MG63 (cell line): ENCODE measurements at regions not wholly inside any gene's neighbourhood (a gene's known extent, or its start where the extent isn't known, plus 50 kb on each side); places are given as distances from the start of the nearest gene placed in this dataset.

Experiments
- DNase-seq: peaks from one replicate; pipeline ENCODE4 v3.0.0-alpha.2; 2020
- H3K27me3 ChIP-seq: fragments of 250-450 bp; sonication (Bioruptor Pico); 2 replicates; pipeline ENCODE4 v1.5.1; 2020; ENCODE audit warnings: mild to moderate bottlenecking, moderate library complexity
- H3K36me3 ChIP-seq: fragments of 250-450 bp; sonication (Bioruptor Pico); 2 replicates; pipeline ENCODE4 v1.5.1; 2020; ENCODE audit warnings: mild to moderate bottlenecking, moderate library complexity
- H3K4me3 ChIP-seq: fragments of 250-450 bp; sonication (Bioruptor Pico); 2 replicates; pipeline ENCODE4 v1.5.1; 2020; ENCODE audit warnings: mild to moderate bottlenecking, moderate library complexity
- H3K9me3 ChIP-seq: fragments of 250-450 bp; sonication (Bioruptor Pico); 2 replicates; pipeline ENCODE4 v1.5.1; 2020; ENCODE audit warnings: mild to moderate bottlenecking, moderate library complexity

GRCh38 chr20:17023036-17023435 is 203.8 kb upstream of the PCSK2 start:
- H3K36me3 ChIP-seq, result no peaks in the 10 kb centered on the region
- H3K4me3 ChIP-seq, result no peak overlapping the region
- no peaks in the 10 kb centered on the region for H3K9me3 ChIP-seq
- H3K27me3 ChIP-seq, result no peaks in the 10 kb centered on the region
- DNase-seq, result no peak

GRCh38 chr20:17023806-17024205 is 203.0 kb upstream of the PCSK2 start:
- no peaks in the 10 kb centered on the region for H3K36me3 ChIP-seq
- no peak for DNase-seq
- H3K9me3 ChIP-seq, result no peaks in the 10 kb centered on the region
- H3K4me3 ChIP-seq, result no peak overlapping the region
- no peaks in the 10 kb centered on the region for H3K27me3 ChIP-seq

- no peaks in the 10 kb centered on the region for H3K27me3 ChIP-seq
- no peak for DNase-seq
- H3K9me3 ChIP-seq, result no peaks in the 10 kb centered on the region
- no peaks in the 10 kb centered on the region for H3K36me3 ChIP-seq
- no peak overlapping the region for H3K4me3 ChIP-seq
Measured at GRCh38 chr20:17024513-17025119, 202.2 kb upstream of the PCSK2 start.

- H3K4me3 ChIP-seq, result no peak overlapping the region
- no peak for DNase-seq
- H3K9me3 ChIP-seq, result no peaks in the 10 kb centered on the region
- no peaks in the 10 kb centered on the region for H3K36me3 ChIP-seq
- H3K27me3 ChIP-seq, result no peaks in the 10 kb centered on the region
Measured at GRCh38 chr20:17026346-17026745, 200.5 kb upstream of the PCSK2 start.

- no peak for DNase-seq
- Histone ChIP-seq H3K9me3 (no peaks in the 10 kb centered on the region), H3K4me3 (no peak overlapping the region), H3K27me3 (no peaks in the 10 kb centered on the region), H3K36me3 (no peaks in the 10 kb centered on the region)
Measured at GRCh38 chr20:17029698-17030097, 197.1 kb upstream of the PCSK2 start.

GRCh38 chr20:17036541-17036940 is 190.3 kb upstream of the PCSK2 start:
- Histone ChIP-seq H3K27me3 (no peaks in the 10 kb centered on the region), H3K9me3 (no peaks in the 10 kb centered on the region), H3K36me3 (no peaks in the 10 kb centered on the region), H3K4me3 (no peak overlapping the region)
- DNase-seq, result no peak

- Histone ChIP-seq H3K27me3 (no peaks in the 10 kb centered on the region), H3K4me3 (no peak overlapping the region)
- DNase-seq, result no peak
Measured at GRCh38 chr20:17042122-17042521, 184.7 kb upstream of the PCSK2 start.

GRCh38 chr20:17043323-17043722 is 183.5 kb upstream of the PCSK2 start:
- H3K36me3 ChIP-seq, result no peaks in the 10 kb centered on the region
- no peak for DNase-seq
- H3K27me3 ChIP-seq, result no peaks in the 10 kb centered on the region
- H3K4me3 ChIP-seq, result no peak overlapping the region
- H3K9me3 ChIP-seq, result no peaks in the 10 kb centered on the region

More at GRCh38 chr20:17042122-17042521, 184.7 kb upstream of the PCSK2 start:
- Histone ChIP-seq H3K36me3 (no peaks in the 10 kb centered on the region), H3K9me3 (no peaks in the 10 kb centered on the region)

GRCh38 chr20:17044891-17045290 is 181.9 kb upstream of the PCSK2 start:
- no peak for DNase-seq
- no peaks in the 10 kb centered on the region for H3K27me3 ChIP-seq
- H3K9me3 ChIP-seq, result no peaks in the 10 kb centered on the region
- H3K36me3 ChIP-seq, result no peaks in the 10 kb centered on the region
- no peak overlapping the region for H3K4me3 ChIP-seq

- peak; percentile 23 for DNase-seq
- no peaks in the 10 kb centered on the region for H3K27me3 ChIP-seq
- H3K9me3 ChIP-seq, result no peaks in the 10 kb centered on the region
- H3K36me3 ChIP-seq, result no peaks in the 10 kb centered on the region
- H3K4me3 ChIP-seq, result no peak overlapping the region
Measured at GRCh38 chr20:17059465-17059864, 167.4 kb upstream of the PCSK2 start.

- DNase-seq, result no peak
- no peak overlapping the region for H3K4me3 ChIP-seq
- no peaks in the 10 kb centered on the region for H3K36me3 ChIP-seq
- H3K27me3 ChIP-seq, result no peaks in the 10 kb centered on the region
- no peaks in the 10 kb centered on the region for H3K9me3 ChIP-seq
Measured at GRCh38 chr20:17061715-17062114, 165.1 kb upstream of the PCSK2 start.

GRCh38 chr20:17062712-17063111 is 164.1 kb upstream of the PCSK2 start:
- no peaks in the 10 kb centered on the region for H3K9me3 ChIP-seq
- no peak overlapping the region for H3K4me3 ChIP-seq
- no peak for DNase-seq
- H3K27me3 ChIP-seq, result no peaks in the 10 kb centered on the region
- H3K36me3 ChIP-seq, result no peaks in the 10 kb centered on the region

- no peak for DNase-seq
- Histone ChIP-seq H3K9me3 (no peaks in the 10 kb centered on the region), H3K36me3 (no peaks in the 10 kb centered on the region), H3K4me3 (no peak overlapping the region), H3K27me3 (no peaks in the 10 kb centered on the region)
Measured at GRCh38 chr20:17066902-17067301, 159.9 kb upstream of the PCSK2 start.

- DNase-seq, result no peak
- Histone ChIP-seq H3K36me3 (no peaks in the 10 kb centered on the region), H3K4me3 (no peak overlapping the region), H3K27me3 (no peaks in the 10 kb centered on the region), H3K9me3 (no peaks in the 10 kb centered on the region)
Measured at GRCh38 chr20:17068084-17068711, 158.6 kb upstream of the PCSK2 start.

- DNase-seq, result no peak
Measured at GRCh38 chr20:17077030-17077429, 149.8 kb upstream of the PCSK2 start.

GRCh38 chr20:17083738-17084137 is 143.1 kb upstream of the PCSK2 start:
- H3K9me3 ChIP-seq, result no peaks in the 10 kb centered on the region
- H3K4me3 ChIP-seq, result no peak overlapping the region
- no peaks in the 10 kb centered on the region for H3K36me3 ChIP-seq
- no peak for DNase-seq
- no peaks in the 10 kb centered on the region for H3K27me3 ChIP-seq

More at GRCh38 chr20:17077030-17077429, 149.8 kb upstream of the PCSK2 start:
- no peak overlapping the region for H3K4me3 ChIP-seq
- no peaks in the 10 kb centered on the region for H3K9me3 ChIP-seq
- H3K36me3 ChIP-seq, result no peaks in the 10 kb centered on the region
- no peaks in the 10 kb centered on the region for H3K27me3 ChIP-seq

- Histone ChIP-seq H3K4me3 (no peak overlapping the region), H3K9me3 (no peaks in the 10 kb centered on the region), H3K27me3 (no peaks in the 10 kb centered on the region), H3K36me3 (no peaks in the 10 kb centered on the region)
- no peak for DNase-seq
Measured at GRCh38 chr20:17084909-17085308, 141.9 kb upstream of the PCSK2 start.

GRCh38 chr20:17093782-17094181 is 133.1 kb upstream of the PCSK2 start:
- no peaks in the 10 kb centered on the region for H3K9me3 ChIP-seq
- no peak overlapping the region for H3K4me3 ChIP-seq
- DNase-seq, result no peak
- H3K36me3 ChIP-seq, result no peaks in the 10 kb centered on the region
- no peaks in the 10 kb centered on the region for H3K27me3 ChIP-seq
